BLaER1 treated with 17β-estradiol and CSF1 and Interleukin-3, amounts not matched to agents 10 nM and 100 nM (cell line): ENCODE measurements at regions not wholly inside any gene's neighbourhood (a gene's known extent, or its start where the extent isn't known, plus 50 kb on each side); places are given as distances from the start of the nearest gene placed in this dataset.

Source experiments
- H3K27ac ChIP-seq, 11 experiments: shearing (Covaris generic); formaldehyde crosslinking; 2 replicates each; pipeline ENCODE4 v1.8.1; 2022
- H3K27me3 ChIP-seq, 11 experiments: shearing (Covaris generic); formaldehyde crosslinking; 2 replicates each; pipeline ENCODE4 v1.8.1; 2022
- H3K36me3 ChIP-seq, 11 experiments: shearing (Covaris generic); formaldehyde crosslinking; 2 replicates each; pipeline ENCODE4 v1.8.1; 2022
- H3K4me1 ChIP-seq, 10 experiments: shearing (Covaris generic); formaldehyde crosslinking; 2 replicates each; pipeline ENCODE4 v1.8.1; 2022
- H3K4me2 ChIP-seq, 11 experiments: shearing (Covaris generic); formaldehyde crosslinking; 2 replicates each; pipeline ENCODE4 v1.8.1; 2022
- H3K4me3 ChIP-seq, 10 experiments: shearing (Covaris generic); formaldehyde crosslinking; 2 replicates each; pipeline ENCODE4 v1.8.1; 2022
- H3K9ac ChIP-seq, 11 experiments: shearing (Covaris generic); formaldehyde crosslinking; 2 replicates each; pipeline ENCODE4 v1.8.1; 2022
- H3K9me3 ChIP-seq, 11 experiments: shearing (Covaris generic); formaldehyde crosslinking; replicated peaks in 1 of 11; 2 replicates each; pipeline ENCODE4 v1.8.1; 2022
- H4K20me1 ChIP-seq, 11 experiments: shearing (Covaris generic); formaldehyde crosslinking; 2 replicates each; pipeline ENCODE4 v1.8.1; 2022
- Cebpa-rat ChIP-seq, 11 experiments: shearing (Covaris generic); IDR thresholded peaks; 2 replicates each; pipeline ENCODE4 v1.8.1; 2022

- no peak overlapping the region for H3K4me3 ChIP-seq
- TF ChIP-seq Cebpa-rat (IDR thresholded peaks at IDR 0.05) = no peak
Observed at GRCh38 chr3:103170651-103171050, 735.8 kb downstream of the ZPLD1 start.

GRCh38 chr3:103173940-103174339 is 739.1 kb downstream of the ZPLD1 start:
- Histone ChIP-seq H4K20me1 (no peaks in the 10 kb centered on the region), H3K9me3 (no peaks in the 10 kb centered on the region), H3K27ac (no peak overlapping the region), H3K4me2 (no peak overlapping the region), H3K36me3 (no peaks in the 10 kb centered on the region), H3K4me1 (no peaks in the 10 kb centered on the region), H3K4me3 (no peak overlapping the region), H3K9ac (no peak overlapping the region), H3K27me3 (no peaks in the 10 kb centered on the region)
- TF ChIP-seq Cebpa-rat (IDR thresholded peaks at IDR 0.05) = no peak

More at GRCh38 chr3:103170651-103171050, 735.8 kb downstream of the ZPLD1 start:
- H3K9me3 ChIP-seq = no peaks in the 10 kb centered on the region
- H3K4me1 ChIP-seq = no peaks in the 10 kb centered on the region
- H3K4me2 ChIP-seq = no peak overlapping the region
- no peak overlapping the region for H3K9ac ChIP-seq
- H4K20me1 ChIP-seq = no peaks in the 10 kb centered on the region
- no peaks in the 10 kb centered on the region for H3K36me3 ChIP-seq
- H3K27ac ChIP-seq = no peak overlapping the region
- no peaks in the 10 kb centered on the region for H3K27me3 ChIP-seq

GRCh38 chr3:103181160-103181559 is 746.3 kb downstream of the ZPLD1 start:
- H3K27ac ChIP-seq = no peak overlapping the region
- no peaks in the 10 kb centered on the region for H3K27me3 ChIP-seq
- 0 out of 22 replicates have a peak, but pooled peaks cover 0 to 5% (median 0%) of the 10 kb centered on the region in 11 experiments for H3K9me3 ChIP-seq
- TF ChIP-seq Cebpa-rat (IDR thresholded peaks at IDR 0.05) = no peak
- no peak overlapping the region for H3K4me2 ChIP-seq
- H3K36me3 ChIP-seq = no peaks in the 10 kb centered on the region
- H4K20me1 ChIP-seq = no peaks in the 10 kb centered on the region
- no peak overlapping the region for H3K9ac ChIP-seq
- no peak overlapping the region for H3K4me3 ChIP-seq
- H3K4me1 ChIP-seq = no peaks in the 10 kb centered on the region

DNA sequence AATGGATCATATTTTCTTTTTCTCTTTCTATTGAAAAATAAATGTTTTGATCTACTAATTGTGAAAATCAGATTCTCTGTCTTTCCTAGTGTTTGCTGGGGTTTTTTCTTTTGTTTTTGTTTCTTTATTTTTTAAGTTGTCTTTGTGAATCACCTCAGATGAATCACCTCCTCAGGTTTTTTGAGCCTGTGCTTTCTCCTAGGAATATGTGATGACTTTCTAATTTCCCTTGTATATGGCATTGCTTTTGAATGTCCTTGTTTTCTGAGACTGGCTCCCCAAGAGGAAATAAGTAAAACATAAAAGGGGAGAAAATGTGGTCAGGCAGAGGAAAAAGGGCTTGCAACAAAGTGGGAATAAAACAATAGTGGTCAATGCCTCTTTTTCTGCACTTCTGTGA is 750.0 kb downstream of the ZPLD1 start:
- no peak overlapping the region for H3K4me2 ChIP-seq
- H3K36me3 ChIP-seq = no peaks in the 10 kb centered on the region
- H3K9me3 ChIP-seq = 0 out of 22 replicates have a peak, but pooled peaks cover 0 to 5% (median 0%) of the 10 kb centered on the region in 11 experiments
- no peak overlapping the region for H3K27ac ChIP-seq
- H3K4me3 ChIP-seq = no peak overlapping the region
- no peaks in the 10 kb centered on the region for H3K27me3 ChIP-seq
- no peak for TF ChIP-seq Cebpa-rat (IDR thresholded peaks at IDR 0.05)
- H3K9ac ChIP-seq = no peak overlapping the region
- H4K20me1 ChIP-seq = no peaks in the 10 kb centered on the region
- no peaks in the 10 kb centered on the region for H3K4me1 ChIP-seq

DNA sequence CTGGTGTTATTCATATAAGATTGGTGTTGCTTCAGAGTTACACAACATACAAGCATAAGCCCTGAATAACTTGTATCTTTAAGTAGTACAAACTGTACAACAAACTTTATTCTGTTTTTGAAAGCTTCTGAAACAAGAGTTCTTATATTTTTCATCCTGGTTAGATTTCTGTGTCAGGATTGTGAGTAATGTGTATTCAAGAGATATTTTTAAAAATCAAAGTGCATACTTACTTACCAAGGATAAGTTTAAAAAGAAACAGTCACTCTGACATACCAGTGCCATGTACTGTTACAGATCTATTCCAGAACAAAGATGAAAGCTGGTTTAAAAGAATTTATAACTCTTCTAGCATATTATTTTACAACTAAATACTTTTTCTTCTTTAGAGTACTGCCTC is 755.1 kb downstream of the ZPLD1 start:
- H3K4me2 ChIP-seq = no peak overlapping the region
- no peak overlapping the region for H3K4me3 ChIP-seq
- H3K27me3 ChIP-seq = no peaks in the 10 kb centered on the region
- no peaks in the 10 kb centered on the region for H4K20me1 ChIP-seq
- no peak overlapping the region for H3K27ac ChIP-seq
- no peaks in the 10 kb centered on the region for H3K36me3 ChIP-seq
- H3K9ac ChIP-seq = no peak overlapping the region
- H3K9me3 ChIP-seq = no peaks in the 10 kb centered on the region
- TF ChIP-seq Cebpa-rat (IDR thresholded peaks at IDR 0.05) = no peak
- no peaks in the 10 kb centered on the region for H3K4me1 ChIP-seq

- H3K4me3 ChIP-seq = no peak overlapping the region
- no peaks in the 10 kb centered on the region for H3K36me3 ChIP-seq
- no peak overlapping the region for H3K4me2 ChIP-seq
- TF ChIP-seq Cebpa-rat (IDR thresholded peaks at IDR 0.05) = no peak
- H3K9ac ChIP-seq = no peak overlapping the region
- no peaks in the 10 kb centered on the region for H4K20me1 ChIP-seq
- no peaks in the 10 kb centered on the region for H3K9me3 ChIP-seq
- no peaks in the 10 kb centered on the region for H3K27me3 ChIP-seq
- no peak overlapping the region for H3K27ac ChIP-seq
- H3K4me1 ChIP-seq = no peaks in the 10 kb centered on the region
Observed at GRCh38 chr3:103195216-103195615, 760.4 kb downstream of the ZPLD1 start.

- no peak for TF ChIP-seq Cebpa-rat (IDR thresholded peaks at IDR 0.05)
- Histone ChIP-seq H3K27me3 (no peaks in the 10 kb centered on the region), H3K4me2 (no peak overlapping the region), H3K27ac (no peak overlapping the region), H3K9ac (no peak overlapping the region), H4K20me1 (no peaks in the 10 kb centered on the region), H3K4me1 (no peaks in the 10 kb centered on the region), H3K9me3 (no peaks in the 10 kb centered on the region), H3K4me3 (no peak overlapping the region), H3K36me3 (no peaks in the 10 kb centered on the region)
Observed at GRCh38 chr3:103203441-103203840, 768.6 kb downstream of the ZPLD1 start.

DNA sequence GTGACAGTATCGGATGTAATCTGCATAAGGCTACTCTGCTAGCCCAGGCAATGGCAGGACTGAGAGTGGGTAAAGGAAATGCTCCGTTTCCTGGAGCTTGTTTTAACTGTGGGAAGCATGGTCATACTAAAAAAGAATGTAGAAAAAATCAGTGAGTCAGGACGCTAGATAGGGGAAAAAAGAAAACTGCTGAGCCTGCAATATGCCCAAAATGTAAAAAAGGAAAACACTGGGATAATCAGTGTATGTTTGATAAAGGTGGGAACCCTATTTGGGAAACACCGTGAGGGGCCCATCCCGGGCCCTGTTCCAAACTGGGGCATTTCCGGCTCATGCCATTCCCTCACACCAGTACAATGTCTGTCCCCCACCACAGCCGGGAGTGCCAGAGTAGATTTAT is 775.8 kb downstream of the ZPLD1 start:
- H3K27me3 ChIP-seq = no peaks in the 10 kb centered on the region
- no peak for TF ChIP-seq Cebpa-rat (IDR thresholded peaks at IDR 0.05)
- H3K4me1 ChIP-seq = peaks cover 0 to 9% (median 0%) of the 10 kb centered on the region in 10 experiments; a peak in 2 of 20 replicates
- no peaks in the 10 kb centered on the region for H4K20me1 ChIP-seq
- H3K27ac ChIP-seq = no peak overlapping the region
- H3K4me3 ChIP-seq = no peak overlapping the region
- peak overlapping the region in 3 of 11 experiments; percentile 10 to 41 (median 15); a peak in 1 of 22 replicates for H3K4me2 ChIP-seq
- H3K9ac ChIP-seq = no peak overlapping the region
- no peaks in the 10 kb centered on the region for H3K36me3 ChIP-seq
- H3K9me3 ChIP-seq = peaks cover 0 to 8% (median 0%) of the 10 kb centered on the region in 11 experiments; a peak in 2 of 22 replicates

DNA sequence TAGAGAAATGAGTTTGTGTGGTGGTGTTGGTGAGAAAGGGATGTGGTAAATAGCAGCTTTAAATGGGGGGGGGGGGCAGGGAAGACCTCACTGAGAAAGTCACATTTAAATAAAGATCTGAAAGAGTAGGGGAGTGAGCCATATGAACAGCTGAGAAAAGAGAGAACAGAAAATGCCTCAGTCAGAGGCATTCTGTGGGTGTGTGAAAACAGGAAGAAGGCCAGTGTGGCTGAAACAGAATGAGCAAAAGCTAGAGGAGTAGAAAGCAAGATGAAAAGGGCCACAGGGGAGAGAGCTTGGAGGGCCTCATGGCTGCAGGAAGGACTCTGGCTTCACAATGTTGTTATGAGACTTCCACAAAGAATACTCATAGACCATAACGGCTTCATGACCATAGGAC is 783.3 kb downstream of the ZPLD1 start:
- Histone ChIP-seq H3K4me3 (no peak overlapping the region), H3K4me1 (peaks cover 0 to 23% (median 7%) of the 10 kb centered on the region in 10 experiments; a peak in 7 of 20 replicates), H3K36me3 (no peaks in the 10 kb centered on the region), H3K4me2 (peak overlapping the region in 5 of 11 experiments; percentile 1 to 59 (median 38); a peak in 6 of 22 replicates), H3K27ac (peak overlapping the region in 6 of 11 experiments; percentile 15 to 56 (median 39); a peak in 9 of 22 replicates), H3K9ac (no peak overlapping the region), H3K9me3 (peaks cover 0 to 8% (median 0%) of the 10 kb centered on the region in 11 experiments; a peak in 2 of 22 replicates), H3K27me3 (no peaks in the 10 kb centered on the region), H4K20me1 (no peaks in the 10 kb centered on the region)
- TF ChIP-seq Cebpa-rat (IDR thresholded peaks at IDR 0.05) = no peak

- Histone ChIP-seq H3K27ac (peak overlapping the region in 6 of 11 experiments; percentile 15 to 56 (median 39); a peak in 8 of 22 replicates), H3K9ac (no peak overlapping the region), H3K36me3 (no peaks in the 10 kb centered on the region), H3K4me1 (peaks cover 0 to 23% (median 7%) of the 10 kb centered on the region in 10 experiments; a peak in 7 of 20 replicates), H3K4me3 (no peak overlapping the region), H4K20me1 (no peaks in the 10 kb centered on the region), H3K4me2 (peak overlapping the region in 5 of 11 experiments; percentile 1 to 59 (median 38); a peak in 7 of 22 replicates), H3K27me3 (no peaks in the 10 kb centered on the region), H3K9me3 (peaks cover 0 to 8% (median 0%) of the 10 kb centered on the region in 11 experiments; a peak in 2 of 22 replicates)
- no peak for TF ChIP-seq Cebpa-rat (IDR thresholded peaks at IDR 0.05)
Observed at GRCh38 chr3:103218793-103219192, 784.0 kb downstream of the ZPLD1 start.
